ENCODE measurements at regions not wholly inside any gene's neighbourhood (a gene's known extent, or its start where the extent isn't known, plus 50 kb on each side); places are given as distances from the start of the nearest gene placed in this dataset.

- H3K4me3 ChIP-seq = no peak overlapping the region
- H3K36me3 ChIP-seq = no peaks in the 10 kb centered on the region
- H3K4me1 ChIP-seq = peaks cover 11% of the 10 kb centered on the region; the same call in 1 of the 2 replicates
- H3K27ac ChIP-seq = no peak overlapping the region
- no peaks in the 10 kb centered on the region for H3K27me3 ChIP-seq
- DNase-seq = no peak
- no peaks in the 10 kb centered on the region for H3K9me3 ChIP-seq (replicated peaks)
Observed at GRCh38 chr14:53500191-53500590, 347.1 kb upstream of the DDHD1 start.

- no peak for DNase-seq
- Histone ChIP-seq H3K4me3 (no peak overlapping the region), H3K4me1 (peaks cover 5% of the 10 kb centered on the region; the same call in 1 of the 2 replicates), H3K27ac (no peak overlapping the region), H3K36me3 (no peaks in the 10 kb centered on the region), H3K27me3 (no peaks in the 10 kb centered on the region), H3K9me3 (replicated peaks) (no peaks in the 10 kb centered on the region)
Observed at GRCh38 chr14:53496668-53497067, 343.5 kb upstream of the DDHD1 start.

- Histone ChIP-seq H3K9me3 (replicated peaks) (no peaks in the 10 kb centered on the region), H3K36me3 (no peaks in the 10 kb centered on the region), H3K4me1 (no peaks in the 10 kb centered on the region), H3K27ac (no peak overlapping the region), H3K4me3 (no peak overlapping the region), H3K27me3 (no peaks in the 10 kb centered on the region)
- no peak for DNase-seq
Observed at GRCh38 chr14:53495846-53496343, 342.8 kb upstream of the DDHD1 start.

GRCh38 chr14:53494587-53494986 lies 341.5 kb upstream of the DDHD1 start:
- Histone ChIP-seq H3K9me3 (replicated peaks) (no peaks in the 10 kb centered on the region), H3K4me3 (no peak overlapping the region), H3K4me1 (no peaks in the 10 kb centered on the region), H3K27me3 (no peaks in the 10 kb centered on the region), H3K27ac (no peak overlapping the region), H3K36me3 (no peaks in the 10 kb centered on the region)
- no peak for DNase-seq

- Histone ChIP-seq H3K36me3 (no peaks in the 10 kb centered on the region), H3K27me3 (no peaks in the 10 kb centered on the region), H3K4me3 (no peak overlapping the region), H3K9me3 (replicated peaks) (no peaks in the 10 kb centered on the region), H3K4me1 (no peaks in the 10 kb centered on the region), H3K27ac (no peak overlapping the region)
- DNase-seq = no peak
Observed at GRCh38 chr14:53493860-53494259, 340.7 kb upstream of the DDHD1 start.

DNA sequence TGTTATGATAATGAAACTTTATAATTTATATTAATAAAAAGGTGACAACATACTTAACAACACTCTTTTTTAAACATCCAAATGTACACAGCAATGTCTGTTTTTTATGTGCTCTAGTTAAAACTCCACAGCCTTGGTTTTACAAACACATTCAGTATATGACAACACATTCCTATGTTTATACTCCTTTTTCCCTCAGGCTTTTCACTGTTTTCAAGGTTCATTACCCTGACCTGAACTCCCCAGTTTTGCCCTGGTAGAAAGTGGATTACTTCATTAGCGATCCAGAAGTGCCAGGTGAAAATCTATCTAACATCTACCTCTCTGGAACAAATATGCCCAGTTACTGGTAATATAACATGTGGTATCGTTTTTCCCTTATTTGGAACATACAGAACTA lies 340.2 kb upstream of the DDHD1 start:
- no peak for DNase-seq
- H3K4me3 ChIP-seq = no peak overlapping the region
- H3K9me3 ChIP-seq (replicated peaks) = no peaks in the 10 kb centered on the region

GRCh38 chr14:53491884-53492277 lies 338.8 kb upstream of the DDHD1 start:
- no peaks in the 10 kb centered on the region for H3K27me3 ChIP-seq
- no peaks in the 10 kb centered on the region for H3K9me3 ChIP-seq (replicated peaks)
- H3K27ac ChIP-seq = no peak overlapping the region
- H3K4me1 ChIP-seq = no peaks in the 10 kb centered on the region
- no peaks in the 10 kb centered on the region for H3K36me3 ChIP-seq
- DNase-seq = no peak
- no peak overlapping the region for H3K4me3 ChIP-seq

More for the DNA sequence above, 340.2 kb upstream of the DDHD1 start:
- Histone ChIP-seq H3K27me3 (no peaks in the 10 kb centered on the region), H3K4me1 (no peaks in the 10 kb centered on the region), H3K36me3 (no peaks in the 10 kb centered on the region), H3K27ac (no peak overlapping the region)

DNA sequence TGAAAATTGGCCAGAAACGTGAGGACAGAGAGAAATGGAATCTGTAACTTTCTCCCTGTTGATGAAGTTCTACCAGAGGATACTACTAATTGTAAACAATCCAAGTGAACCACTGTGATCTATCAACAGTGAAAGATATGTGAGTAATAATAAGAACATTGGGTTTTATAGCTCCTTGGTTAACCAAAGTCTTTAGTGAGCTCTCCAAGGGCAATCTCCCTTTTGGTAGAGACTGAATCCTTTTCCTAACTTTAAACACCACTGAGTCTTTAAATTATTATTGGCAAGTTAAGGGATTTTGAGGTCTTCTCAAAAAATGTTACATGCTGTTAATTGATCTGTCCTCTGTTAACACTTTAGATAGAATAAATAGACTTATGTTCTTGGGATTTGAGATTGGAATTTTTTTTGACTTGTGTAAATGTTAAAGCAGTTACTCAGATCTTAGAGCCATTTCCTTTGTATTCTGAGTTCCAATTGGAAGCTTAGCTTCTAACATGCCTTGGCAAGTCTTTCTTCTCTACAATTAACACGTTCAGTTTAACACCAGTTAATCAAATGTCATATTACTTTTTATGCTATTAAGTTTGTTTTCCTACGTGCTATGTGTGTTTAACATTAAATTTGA lies 338.2 kb upstream of the DDHD1 start:
- Histone ChIP-seq H3K4me3 (no peak overlapping the region), H3K9me3 (replicated peaks) (no peaks in the 10 kb centered on the region), H3K4me1 (no peaks in the 10 kb centered on the region), H3K27me3 (no peaks in the 10 kb centered on the region), H3K36me3 (no peaks in the 10 kb centered on the region), H3K27ac (no peak overlapping the region)
- no peak for DNase-seq

DNA sequence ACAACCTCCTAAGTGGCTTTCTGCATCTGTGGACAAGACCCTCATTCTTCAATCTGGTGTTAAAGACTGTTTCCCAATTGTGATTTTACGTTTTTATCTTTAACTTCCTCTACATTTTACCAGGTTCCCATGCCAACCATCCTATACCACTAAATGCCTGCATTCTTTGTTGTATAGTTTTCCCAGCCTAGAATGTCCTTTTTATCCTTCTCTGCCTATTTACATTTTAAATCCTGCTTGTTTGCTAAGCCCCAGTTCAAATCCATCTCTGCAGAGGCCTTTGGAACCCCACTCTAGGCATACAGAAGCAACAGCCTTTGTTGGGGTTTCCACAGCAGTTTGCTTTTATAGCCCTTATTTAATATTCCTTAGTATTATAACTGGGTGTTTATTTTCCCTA lies 325.1 kb upstream of the DDHD1 start:
- Histone ChIP-seq H3K27me3 (no peaks in the 10 kb centered on the region), H3K36me3 (no peaks in the 10 kb centered on the region), H3K9me3 (replicated peaks) (no peaks in the 10 kb centered on the region), H3K4me1 (no peaks in the 10 kb centered on the region), H3K27ac (no peak overlapping the region), H3K4me3 (no peak overlapping the region)
- no peak for DNase-seq

DNA sequence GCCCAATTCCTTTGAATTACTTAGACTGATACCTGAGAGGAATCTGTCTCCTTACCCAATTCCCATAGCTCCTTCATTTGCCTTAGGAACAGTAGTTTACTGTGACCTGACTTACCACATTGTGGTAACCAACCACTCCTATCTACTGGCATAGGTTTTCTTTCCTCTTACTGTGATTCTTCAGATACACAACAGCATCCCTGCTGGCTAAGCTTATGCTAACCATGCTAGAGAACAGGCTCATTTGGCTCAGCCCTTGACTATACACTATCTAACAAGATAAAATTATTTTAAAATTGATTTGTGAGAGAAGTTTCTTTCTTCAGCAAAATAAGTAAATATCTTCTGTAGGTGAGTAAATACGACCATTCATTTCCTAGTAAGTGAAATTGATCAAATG lies 320.4 kb upstream of the DDHD1 start:
- DNase-seq = no peak
- H3K4me1 ChIP-seq = no peaks in the 10 kb centered on the region
- no peaks in the 10 kb centered on the region for H3K36me3 ChIP-seq
- H3K9me3 ChIP-seq (replicated peaks) = 0 out of 2 replicates have a peak, but pooled peaks cover 3% of the 10 kb centered on the region
- H3K27ac ChIP-seq = no peak overlapping the region
- no peaks in the 10 kb centered on the region for H3K27me3 ChIP-seq
- no peak overlapping the region for H3K4me3 ChIP-seq

DNA sequence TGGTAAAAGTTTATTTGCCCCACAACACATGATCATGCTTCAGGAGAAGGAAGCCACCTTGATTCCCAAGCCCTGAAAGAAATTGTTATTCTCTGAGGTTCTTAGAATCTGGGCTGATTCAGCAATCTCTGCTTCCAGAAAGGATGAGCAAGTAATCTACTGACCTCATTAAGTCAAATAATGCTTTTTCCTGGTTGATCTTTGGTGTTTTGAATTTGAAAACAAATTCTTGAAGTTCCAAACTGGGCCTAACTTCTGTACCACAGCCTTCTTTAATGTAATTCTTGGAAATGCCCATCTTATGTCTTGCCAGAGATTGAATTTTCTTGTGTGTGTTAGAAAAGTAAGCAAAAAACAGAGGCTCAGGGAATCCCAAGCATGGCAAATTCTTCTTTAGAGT lies 319.2 kb upstream of the DDHD1 start:
- H3K27ac ChIP-seq = no peak overlapping the region

DNA sequence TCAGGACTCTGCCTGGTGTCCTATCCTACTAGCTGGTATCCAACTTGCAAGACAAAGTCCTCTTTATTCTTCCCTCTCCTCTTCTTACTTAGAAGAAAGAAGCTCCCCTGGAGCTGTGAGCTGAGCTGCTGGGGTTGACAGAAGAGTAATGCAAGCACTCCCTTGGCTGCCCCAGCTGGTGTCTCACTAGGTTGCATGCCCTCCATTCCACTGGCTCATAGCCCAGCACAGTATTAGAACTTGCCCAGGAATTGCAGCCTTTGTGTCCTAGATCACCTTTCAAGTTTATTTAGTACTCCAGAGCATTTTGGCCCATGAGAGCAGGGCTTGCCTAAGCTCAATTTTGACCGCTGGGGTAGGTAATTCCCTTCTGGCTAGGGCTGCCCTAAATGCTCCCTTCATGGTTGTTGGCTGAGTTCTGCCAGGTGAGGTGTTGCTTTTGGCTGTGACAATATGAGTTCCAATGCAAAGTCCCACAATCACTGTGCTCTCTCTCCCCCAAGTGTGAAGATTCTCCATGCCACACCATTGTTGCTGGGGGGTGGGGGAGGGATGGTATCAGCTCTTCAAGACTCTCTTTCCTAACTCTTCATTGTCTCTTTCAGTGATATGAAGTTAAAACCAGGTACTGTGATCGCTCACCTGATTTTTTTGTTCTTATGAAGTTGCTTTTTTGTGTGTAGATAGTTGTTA lies 317.4 kb upstream of the DDHD1 start:
- Histone ChIP-seq H3K9me3 (replicated peaks) (0 out of 2 replicates have a peak, but pooled peaks cover 3% of the 10 kb centered on the region), H3K4me3 (no peak overlapping the region), H3K27me3 (no peaks in the 10 kb centered on the region), H3K27ac (no peak overlapping the region), H3K4me1 (no peaks in the 10 kb centered on the region), H3K36me3 (no peaks in the 10 kb centered on the region)
- DNase-seq = no peak

More for the DNA sequence above, 319.2 kb upstream of the DDHD1 start:
- Histone ChIP-seq H3K4me3 (no peak overlapping the region), H3K9me3 (replicated peaks) (0 out of 2 replicates have a peak, but pooled peaks cover 3% of the 10 kb centered on the region), H3K4me1 (no peaks in the 10 kb centered on the region), H3K36me3 (no peaks in the 10 kb centered on the region), H3K27me3 (no peaks in the 10 kb centered on the region)
- no peak for DNase-seq

DNA sequence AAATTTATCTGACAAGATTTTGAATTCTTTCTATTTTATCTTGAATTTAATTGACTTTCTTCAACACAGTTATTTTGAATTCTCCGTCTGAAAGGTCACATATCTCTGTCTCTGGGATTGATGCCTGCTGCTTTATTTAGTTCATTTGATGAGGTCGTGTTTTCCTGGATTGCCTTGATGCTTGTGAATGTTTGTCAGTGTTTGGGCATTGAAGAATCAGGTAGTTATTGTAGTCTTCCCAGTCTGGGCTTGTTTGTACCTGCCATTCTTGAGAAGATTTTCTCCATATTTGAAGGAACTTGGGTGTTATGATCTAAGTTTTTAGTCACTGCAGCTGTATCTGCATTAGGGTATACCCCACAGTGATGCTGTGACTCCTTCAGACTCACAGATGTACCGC lies 315.8 kb upstream of the DDHD1 start:
- H3K27ac ChIP-seq = no peak overlapping the region
- no peaks in the 10 kb centered on the region for H3K36me3 ChIP-seq
- H3K4me1 ChIP-seq = no peaks in the 10 kb centered on the region
- no peak overlapping the region for H3K4me3 ChIP-seq
- DNase-seq = no peak
- no peaks in the 10 kb centered on the region for H3K27me3 ChIP-seq
- H3K9me3 ChIP-seq (replicated peaks) = 0 out of 2 replicates have a peak, but pooled peaks cover 3% of the 10 kb centered on the region

DNA sequence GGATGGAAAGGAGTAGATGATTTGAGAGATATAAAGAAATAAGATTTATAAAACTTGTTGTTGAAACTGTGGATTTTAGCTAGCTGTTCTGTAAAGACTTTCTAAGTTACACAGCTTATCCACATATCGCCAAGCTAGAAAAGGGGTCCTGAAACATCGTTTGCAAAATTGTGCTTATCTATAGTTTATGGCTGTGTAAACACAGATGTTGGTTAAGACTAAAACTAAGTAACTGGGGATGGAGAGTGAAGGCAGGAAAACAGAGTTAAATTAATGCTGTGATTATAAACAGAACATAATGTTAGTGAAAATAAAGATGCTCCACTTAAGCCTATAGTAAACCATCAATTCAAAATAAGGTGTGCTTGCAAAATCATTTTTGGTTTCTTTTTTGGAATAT lies 311.3 kb upstream of the DDHD1 start:
- H3K36me3 ChIP-seq = no peaks in the 10 kb centered on the region
- H3K9me3 ChIP-seq (replicated peaks) = 0 out of 2 replicates have a peak, but pooled peaks cover 3% of the 10 kb centered on the region
- peaks cover 4% of the 10 kb centered on the region for H3K4me1 ChIP-seq
- no peak for DNase-seq
- no peak overlapping the region for H3K27ac ChIP-seq
- H3K4me3 ChIP-seq = no peak overlapping the region
- no peaks in the 10 kb centered on the region for H3K27me3 ChIP-seq

DNA sequence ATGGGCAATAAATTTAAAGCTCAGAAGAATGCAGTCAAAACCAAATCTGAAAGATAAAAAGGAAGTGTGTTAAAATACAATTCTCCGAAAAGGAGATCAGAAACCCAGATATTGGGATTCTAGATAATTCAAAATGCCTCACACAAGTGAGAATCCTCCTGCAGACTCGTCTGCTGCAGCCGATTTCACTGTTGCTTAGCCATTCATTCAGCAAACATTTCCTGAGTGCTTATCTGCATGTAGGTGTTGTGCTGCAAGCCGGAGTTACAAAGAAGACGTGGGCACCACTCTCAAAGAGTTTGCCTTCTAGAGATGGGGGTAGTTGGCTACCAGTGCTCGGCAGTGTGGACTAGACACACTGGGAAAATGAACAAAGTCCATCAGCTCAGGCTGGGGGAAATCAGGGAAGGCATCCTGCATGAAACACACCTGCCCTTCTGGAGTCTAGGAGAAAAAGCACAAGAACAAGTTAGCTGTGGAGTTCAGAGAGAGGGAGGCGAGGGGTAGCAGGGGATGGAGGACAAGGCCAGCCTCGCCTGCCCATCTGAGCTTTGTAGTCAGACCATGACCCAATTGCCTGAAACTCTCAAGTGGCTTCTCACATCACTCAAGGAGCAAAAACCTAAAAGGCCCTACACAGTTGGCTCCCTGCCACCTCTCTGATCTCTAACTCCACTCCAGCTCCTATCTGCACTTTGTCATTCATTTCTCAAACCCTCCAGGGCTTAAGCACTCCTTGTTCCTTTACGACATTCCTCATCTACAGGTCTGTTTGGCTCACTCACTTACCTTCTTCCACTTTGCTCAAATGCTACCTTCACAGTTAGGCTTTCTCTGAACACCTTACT lies 310.0 kb upstream of the DDHD1 start:
- peak in 1 of 2 experiments; percentile 4 for DNase-seq
- H3K4me3 ChIP-seq = no peak overlapping the region
- no peak overlapping the region for H3K27ac ChIP-seq
- no peaks in the 10 kb centered on the region for H3K9me3 ChIP-seq (replicated peaks)
- peaks cover 4% of the 10 kb centered on the region for H3K4me1 ChIP-seq
- H3K36me3 ChIP-seq = no peaks in the 10 kb centered on the region
- H3K27me3 ChIP-seq = no peaks in the 10 kb centered on the region
